OCI-M1 (cell line): ENCODE measurements at regions not wholly inside any gene's neighbourhood (a gene's known extent, or its start where the extent isn't known, plus 50 kb on each side); places are given as distances from the start of the nearest gene placed in this dataset.
"Not testable (repeated sequence)": the region's sequence is repeated elsewhere in the genome, so short reads cannot be mapped to it uniquely, and the experiment has no call there.

Source experiments
- DNase-seq: peaks from one replicate; lab custom pipeline; 2025; lab: John Stamatoyannopoulos, UW

GRCh38 chr5:117800261-117800660 is 1188.1 kb downstream of the DTWD2 start:
- no peak for DNase-seq

GRCh38 chr5:117794847-117795246 is 1193.5 kb downstream of the DTWD2 start:
- DNase-seq, result no peak

GRCh38 chr5:117793963-117794362 is 1194.4 kb downstream of the DTWD2 start:
- DNase-seq, result no peak

GRCh38 chr5:117792476-117792875 is 1195.9 kb downstream of the DTWD2 start:
- DNase-seq, result no peak

- no peak for DNase-seq
These were observed 1199.8 kb downstream of the DTWD2 start for GRCh38 chr5:117788596-117788995.

GRCh38 chr5:117779171-117779570 is 1204.5 kb upstream of the SEMA6A start:
- DNase-seq, result no peak

GRCh38 chr5:117776977-117777376 is 1202.4 kb upstream of the SEMA6A start:
- DNase-seq, result no peak

- DNase-seq, result no peak
These were observed 1195.3 kb upstream of the SEMA6A start for GRCh38 chr5:117769877-117770276.

- no peak for DNase-seq
These were observed 1188.6 kb upstream of the SEMA6A start for GRCh38 chr5:117763271-117763670.

GRCh38 chr5:117761186-117761585 is 1186.6 kb upstream of the SEMA6A start:
- peak; percentile 71 for DNase-seq

GRCh38 chr5:117759849-117760499 is 1185.4 kb upstream of the SEMA6A start:
- DNase-seq, result no peak

- no peak for DNase-seq
These were observed 1177.8 kb upstream of the SEMA6A start for GRCh38 chr5:117752403-117752802.

GRCh38 chr5:117748336-117748735 is 1173.7 kb upstream of the SEMA6A start:
- DNase-seq, result no peak

- no peak for DNase-seq
These were observed 1168.7 kb upstream of the SEMA6A start for GRCh38 chr5:117743337-117743736.

GRCh38 chr5:117741655-117742206 is 1167.1 kb upstream of the SEMA6A start:
- DNase-seq, result no peak

GRCh38 chr5:117740268-117740667 is 1165.6 kb upstream of the SEMA6A start:
- DNase-seq, result no peak

- DNase-seq, result no peak
These were observed 1163.9 kb upstream of the SEMA6A start for GRCh38 chr5:117738571-117738970.

GRCh38 chr5:117736698-117737097 is 1162.1 kb upstream of the SEMA6A start:
- DNase-seq, result no peak

- DNase-seq, result no peak
These were observed 1159.4 kb upstream of the SEMA6A start for GRCh38 chr5:117734056-117734455.

- no peak for DNase-seq
These were observed 1158.4 kb upstream of the SEMA6A start for GRCh38 chr5:117733051-117733450.

- no peak for DNase-seq
These were observed 1157.6 kb upstream of the SEMA6A start for GRCh38 chr5:117732264-117732663.

GRCh38 chr5:117731446-117731845 is 1156.8 kb upstream of the SEMA6A start:
- no peak for DNase-seq

- DNase-seq, result not testable (repeated sequence)
These were observed 1146.2 kb upstream of the SEMA6A start for GRCh38 chr5:117720784-117721183.

- DNase-seq, result no peak
These were observed 1144.8 kb upstream of the SEMA6A start for GRCh38 chr5:117719413-117719812.
